Lower lobe of right lung (tissue), 2 donors: ENCODE measurements at regions not wholly inside any gene's neighbourhood (a gene's known extent, or its start where the extent isn't known, plus 50 kb on each side); places are given as distances from the start of the nearest gene placed in this dataset.

Experiments used
- ATAC-seq, 2 donors: fragments of 200-7000 bp; cut with Tn5 transposase; one replicate each; pipeline ENCODE4 v1.9.1; 2020 to 2022; ENCODE audit warnings: mild to moderate bottlenecking in 2 of 2, moderate library complexity in 2 of 2
- DNase-seq: peaks from one replicate; pipeline ENCODE4 v3.0.0-alpha.2; 2020
- H3K27ac ChIP-seq: fragments of 200-600 bp; one replicate; pipeline ENCODE4 v1.8.0; 2022
- H3K27me3 ChIP-seq: fragments of 200-600 bp; one replicate; pipeline ENCODE4 v1.8.0; 2022; ENCODE audit warnings: low read depth
- H3K36me3 ChIP-seq: fragments of 200-600 bp; one replicate; pipeline ENCODE4 v1.8.0; 2022; ENCODE audit warnings: mild to moderate bottlenecking
- H3K4me1 ChIP-seq: fragments of 200-600 bp; one replicate; pipeline ENCODE4 v1.8.0; 2022
- H3K4me3 ChIP-seq: fragments of 200-600 bp; one replicate; pipeline ENCODE4 v1.8.0; 2022; ENCODE audit warnings: mild to moderate bottlenecking
- H3K9me3 ChIP-seq: fragments of 200-600 bp; one replicate; pipeline ENCODE4 v1.8.0; 2022
- intact Hi-C: fragments of 100-400 bp; cut with DNase I; formaldehyde crosslinking; loops from one replicate; pipeline ENCODE4 v1.11.0; 2022
- TF ChIP-seq, protein P1 (sequence below): fragments of 200-600 bp; IDR thresholded peaks from one replicate; pipeline ENCODE4 v1.8.0; 2022; ENCODE audit warnings: antibody characterized with exemption, mild to moderate bottlenecking
- donor health status: DM: no; HTN: yes; CAD: no; lungs with severe emphysema.

DNA sequence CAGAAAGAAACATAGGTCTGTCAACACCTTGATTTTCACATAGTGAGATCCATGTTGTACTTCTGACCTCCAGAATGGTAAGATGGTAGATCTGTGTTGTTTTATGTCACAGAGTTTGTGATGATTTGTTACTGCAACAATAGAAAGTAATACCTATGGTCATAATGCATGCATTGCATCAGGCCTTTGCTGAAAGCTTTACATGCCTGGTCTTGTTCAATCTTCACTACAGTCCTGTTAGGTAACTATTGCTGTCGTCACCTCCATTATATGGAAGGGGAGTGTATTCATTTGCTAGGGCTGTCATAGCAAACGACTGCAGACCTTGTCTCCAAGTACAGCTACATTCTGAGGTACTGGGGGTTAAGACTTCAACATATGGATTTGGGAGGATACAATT, 243.5 kb downstream of the ANAPC1 start:
- TF ChIP-seq, protein P1, sequence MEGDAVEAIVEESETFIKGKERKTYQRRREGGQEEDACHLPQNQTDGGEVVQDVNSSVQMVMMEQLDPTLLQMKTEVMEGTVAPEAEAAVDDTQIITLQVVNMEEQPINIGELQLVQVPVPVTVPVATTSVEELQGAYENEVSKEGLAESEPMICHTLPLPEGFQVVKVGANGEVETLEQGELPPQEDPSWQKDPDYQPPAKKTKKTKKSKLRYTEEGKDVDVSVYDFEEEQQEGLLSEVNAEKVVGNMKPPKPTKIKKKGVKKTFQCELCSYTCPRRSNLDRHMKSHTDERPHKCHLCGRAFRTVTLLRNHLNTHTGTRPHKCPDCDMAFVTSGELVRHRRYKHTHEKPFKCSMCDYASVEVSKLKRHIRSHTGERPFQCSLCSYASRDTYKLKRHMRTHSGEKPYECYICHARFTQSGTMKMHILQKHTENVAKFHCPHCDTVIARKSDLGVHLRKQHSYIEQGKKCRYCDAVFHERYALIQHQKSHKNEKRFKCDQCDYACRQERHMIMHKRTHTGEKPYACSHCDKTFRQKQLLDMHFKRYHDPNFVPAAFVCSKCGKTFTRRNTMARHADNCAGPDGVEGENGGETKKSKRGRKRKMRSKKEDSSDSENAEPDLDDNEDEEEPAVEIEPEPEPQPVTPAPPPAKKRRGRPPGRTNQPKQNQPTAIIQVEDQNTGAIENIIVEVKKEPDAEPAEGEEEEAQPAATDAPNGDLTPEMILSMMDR = no peak
- no peaks in the 10 kb centered on the region for H3K36me3 ChIP-seq
- no peak overlapping the region for H3K4me3 ChIP-seq
- no peak for DNase-seq
- intact Hi-C loops = no loop called here
- no peaks in the 10 kb centered on the region for H3K9me3 ChIP-seq
- peaks cover 11% of the 10 kb centered on the region for H3K4me1 ChIP-seq
- peak in 1 of 2 donors; percentile 21 for ATAC-seq
- peak overlapping the region; percentile 49 for H3K27ac ChIP-seq
- no peaks in the 10 kb centered on the region for H3K27me3 ChIP-seq

- H3K4me1 ChIP-seq = peaks cover 11% of the 10 kb centered on the region
- TF ChIP-seq, protein P1 = no peak
- peak; percentile 39 to 46 for ATAC-seq
- H3K27ac ChIP-seq = no peak overlapping the region
- intact Hi-C loops = no loop called here
- H3K4me3 ChIP-seq = no peak overlapping the region
- H3K9me3 ChIP-seq = peaks cover 18% of the 10 kb centered on the region
- no peaks in the 10 kb centered on the region for H3K27me3 ChIP-seq
- H3K36me3 ChIP-seq = no peaks in the 10 kb centered on the region
- DNase-seq = no peak
Measured at GRCh38 chr2:111642586-111643327, 241.2 kb downstream of the ANAPC1 start.

- intact Hi-C loops = no loop called here
- TF ChIP-seq, protein P1 = no peak
- ATAC-seq = no peak
- Histone ChIP-seq H3K27me3 (no peaks in the 10 kb centered on the region), H3K27ac (no peak overlapping the region), H3K36me3 (no peaks in the 10 kb centered on the region), H3K4me3 (no peak overlapping the region), H3K9me3 (peaks cover 18% of the 10 kb centered on the region), H3K4me1 (peaks cover 11% of the 10 kb centered on the region)
- no peak for DNase-seq
Measured at GRCh38 chr2:111643759-111644158, 240.2 kb downstream of the ANAPC1 start.

DNA sequence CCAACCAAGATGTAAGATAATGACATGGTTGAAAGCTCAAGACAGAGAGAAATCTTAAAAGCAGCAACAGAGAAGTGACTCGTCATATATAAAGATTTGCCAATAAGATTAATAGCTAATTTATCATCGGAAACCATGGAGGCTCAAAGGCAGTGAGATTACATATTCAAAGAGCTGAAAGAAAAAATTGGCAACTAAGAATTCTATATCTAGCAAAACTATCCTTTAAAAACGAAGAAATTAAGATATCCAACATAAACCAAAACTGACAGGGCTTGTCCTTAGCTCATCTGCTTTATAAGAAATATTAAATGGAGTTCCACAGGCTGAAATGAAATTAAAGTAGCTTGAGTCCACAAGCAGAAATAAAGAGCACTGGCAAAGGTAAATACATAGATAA, 236.6 kb downstream of the ANAPC1 start:
- intact Hi-C loops = no loop called here
- Histone ChIP-seq H3K27ac (no peak overlapping the region), H3K36me3 (no peaks in the 10 kb centered on the region), H3K4me1 (peaks cover 10% of the 10 kb centered on the region), H3K4me3 (no peak overlapping the region), H3K27me3 (no peaks in the 10 kb centered on the region), H3K9me3 (peaks cover 18% of the 10 kb centered on the region)
- ATAC-seq (no peak), DNase-seq (no peak)
- TF ChIP-seq, protein P1 = no peak

DNA sequence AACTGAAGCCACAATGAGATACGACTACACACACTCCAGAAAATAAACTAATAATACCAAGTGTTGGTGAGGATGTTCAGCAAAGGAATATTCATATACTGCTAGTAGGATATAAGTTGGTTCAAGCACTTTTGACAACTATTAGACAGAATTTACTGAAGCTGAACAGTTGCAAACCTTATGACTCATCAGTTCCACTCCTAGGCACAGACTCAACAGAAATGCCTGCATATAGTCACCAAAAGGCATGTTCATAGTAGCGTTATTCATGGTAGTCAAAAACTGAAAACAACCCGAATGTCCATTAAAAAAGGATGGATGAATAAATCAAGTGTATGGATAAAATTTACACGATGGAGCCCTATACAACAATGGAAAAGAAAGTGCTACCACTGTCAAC, 232.0 kb downstream of the ANAPC1 start:
- ATAC-seq (no peak), DNase-seq (no peak)
- no peaks in the 10 kb centered on the region for H3K4me1 ChIP-seq
- TF ChIP-seq, protein P1 = no peak
- H3K27me3 ChIP-seq = no peaks in the 10 kb centered on the region
- H3K9me3 ChIP-seq = peaks cover 7% of the 10 kb centered on the region
- no peak overlapping the region for H3K4me3 ChIP-seq
- intact Hi-C loops = no loop called here
- no peaks in the 10 kb centered on the region for H3K36me3 ChIP-seq
- no peak overlapping the region for H3K27ac ChIP-seq
